Fibroblast of skin of abdomen (primary cell): ENCODE measurements at regions not wholly inside any gene's neighbourhood (a gene's known extent, or its start where the extent isn't known, plus 50 kb on each side); places are given as distances from the start of the nearest gene placed in this dataset.

Experiments
- DNase-seq: peaks from one replicate; pipeline ENCODE4 v3.0.0-alpha.2; 2013

GRCh38 chr12:98222135-98222534 lies 293.3 kb upstream of the TMPO start:
- DNase-seq: no peak

- no peak for DNase-seq
These were observed 290.7 kb upstream of the TMPO start for GRCh38 chr12:98224584-98225221.

- DNase-seq: no peak
These were observed 288.2 kb upstream of the TMPO start for GRCh38 chr12:98227162-98227561.

GRCh38 chr12:98228683-98229539 lies 286.5 kb upstream of the TMPO start:
- DNase-seq: no peak

- DNase-seq: no peak
These were observed 285.9 kb upstream of the TMPO start for GRCh38 chr12:98229540-98229924.

- DNase-seq: peak; percentile 50
These were observed 282.5 kb upstream of the TMPO start for GRCh38 chr12:98232753-98233390.

GRCh38 chr12:98235301-98235700 lies 280.1 kb upstream of the TMPO start:
- no peak for DNase-seq

GRCh38 chr12:98238515-98239130 lies 276.8 kb upstream of the TMPO start:
- DNase-seq: peak; percentile 93

- no peak for DNase-seq
These were observed 272.2 kb upstream of the TMPO start for GRCh38 chr12:98243190-98243589.

GRCh38 chr12:98244136-98244535 lies 271.3 kb upstream of the TMPO start:
- no peak for DNase-seq

GRCh38 chr12:98253207-98254037 lies 262.0 kb upstream of the TMPO start:
- DNase-seq: no peak

GRCh38 chr12:98256830-98257229 lies 258.6 kb upstream of the TMPO start:
- DNase-seq: no peak

GRCh38 chr12:98259693-98260092 lies 255.7 kb upstream of the TMPO start:
- no peak for DNase-seq

GRCh38 chr12:98260276-98260675 lies 255.1 kb upstream of the TMPO start:
- DNase-seq: no peak

GRCh38 chr12:98262902-98263301 lies 252.5 kb upstream of the TMPO start:
- peak; percentile 4 for DNase-seq

GRCh38 chr12:98274430-98275130 lies 240.8 kb upstream of the TMPO start:
- peak; percentile 20 for DNase-seq

GRCh38 chr12:98275131-98275475 lies 240.3 kb upstream of the TMPO start:
- DNase-seq: no peak

GRCh38 chr12:98280152-98280551 lies 235.2 kb upstream of the TMPO start:
- no peak for DNase-seq

- DNase-seq: no peak
These were observed 234.8 kb upstream of the TMPO start for GRCh38 chr12:98280621-98281020.

- no peak for DNase-seq
These were observed 223.6 kb upstream of the TMPO start for GRCh38 chr12:98291828-98292227.

- DNase-seq: no peak
These were observed 221.2 kb upstream of the TMPO start for GRCh38 chr12:98294051-98294805.
